Activated T-helper 1 cell treated with anti-CD3 and anti-CD28 coated beads, Interleukin-12 subunit alpha, Interleukin-12 subunit beta, Interleukin-2, Interleukin-4 antibody, amounts not matched to agents 30 ng/mL and 10 ng/mL and 1 ng/mL, durations not matched to agents 14 hours and 24 hours and 36 hours (primary cell): ENCODE measurements at regions not wholly inside any gene's neighbourhood (a gene's known extent, or its start where the extent isn't known, plus 50 kb on each side); places are given as distances from the start of the nearest gene placed in this dataset.
"Not testable (repeated sequence)": the region's sequence is repeated elsewhere in the genome, so short reads cannot be mapped to it uniquely, and the experiment has no call there.

ENCODE experiments used
- DNase-seq: peaks from one replicate; pipeline ENCODE4 v3.0.0; 2021; ENCODE audit warnings: low spot score
- H3K27ac Mint-ChIP-seq: one replicate; pipeline ENCODE4 v1.8.0; 2021; ENCODE audit warnings: mild to moderate bottlenecking, mixed read lengths
- H3K27me3 Mint-ChIP-seq: one replicate; pipeline ENCODE4 v1.8.0; 2022; ENCODE audit warnings: mild to moderate bottlenecking, moderate library complexity, mixed read lengths; ENCODE audit not compliant: insufficient read depth
- H3K36me3 Mint-ChIP-seq: one replicate; pipeline ENCODE4 v1.8.0; 2021; ENCODE audit warnings: low read depth, mixed read lengths
- H3K4me1 Mint-ChIP-seq: one replicate; pipeline ENCODE4 v1.8.0; 2021; ENCODE audit warnings: low read depth, mixed read lengths
- H3K4me3 Mint-ChIP-seq: one replicate; pipeline ENCODE4 v1.8.0; 2021; ENCODE audit warnings: mild to moderate bottlenecking, moderate library complexity, mixed read lengths
- H3K9me3 Mint-ChIP-seq: one replicate; pipeline ENCODE4 v1.8.0; 2021; ENCODE audit warnings: mixed read lengths
- intact Hi-C: fragments of 100-400 bp; cut with micrococcal nuclease; formaldehyde crosslinking; loops from one replicate; pipeline ENCODE4 v1.15.1; 2024

DNA sequence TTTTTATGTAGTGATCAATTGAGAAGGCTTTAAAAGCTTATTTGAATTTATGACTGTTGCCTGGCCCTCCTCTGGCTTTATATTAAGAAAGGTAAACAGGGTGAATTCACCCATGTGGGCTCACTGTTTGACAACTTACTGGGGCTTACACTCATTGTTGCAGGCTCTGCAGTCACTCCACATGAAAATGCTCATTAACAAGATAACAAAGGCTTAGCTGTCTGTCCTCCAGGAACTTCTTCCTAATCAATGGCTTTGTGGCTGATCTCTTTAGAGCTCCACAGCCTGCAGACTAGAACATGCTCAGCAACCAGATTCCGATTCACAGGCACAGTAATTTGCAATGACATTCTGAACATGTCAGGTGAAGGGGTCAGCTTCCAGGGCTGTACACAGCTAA is 323.2 kb upstream of the MAN1A1 start:
- DNase-seq: no peak
- H3K4me1 Mint-ChIP-seq: peaks cover 15% of the 10 kb centered on the region
- H3K36me3 Mint-ChIP-seq: no peaks in the 10 kb centered on the region
- intact Hi-C loops: no loop called here
- no peak overlapping the region for H3K4me3 Mint-ChIP-seq
- no peaks in the 10 kb centered on the region for H3K9me3 Mint-ChIP-seq
- H3K27me3 Mint-ChIP-seq: peaks cover 16% of the 10 kb centered on the region
- H3K27ac Mint-ChIP-seq: no peak overlapping the region

DNA sequence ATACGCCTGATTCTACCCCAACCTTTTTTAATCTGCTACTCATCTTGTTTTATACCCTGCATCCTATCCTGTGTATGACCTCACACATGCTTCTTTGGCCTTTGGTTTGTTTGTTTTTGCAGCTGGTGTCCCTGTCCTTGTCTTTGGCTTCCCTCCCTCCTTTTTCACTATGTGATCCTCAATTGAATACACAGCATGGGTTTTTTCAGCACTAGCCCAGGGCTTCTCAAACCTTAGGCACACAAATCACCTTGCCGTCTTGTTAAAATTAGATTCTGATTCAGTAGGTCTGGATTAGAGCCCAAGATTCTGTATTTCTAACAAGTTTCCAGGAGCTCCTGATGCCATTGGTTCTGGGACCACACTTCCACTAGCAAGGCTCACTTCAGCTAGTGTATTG is 321.5 kb upstream of the MAN1A1 start:
- Mint-ChIP-seq H3K9me3 (no peaks in the 10 kb centered on the region), H3K27me3 (peaks cover 12% of the 10 kb centered on the region), H3K27ac (no peak overlapping the region), H3K36me3 (no peaks in the 10 kb centered on the region), H3K4me1 (peaks cover 15% of the 10 kb centered on the region), H3K4me3 (no peak overlapping the region)
- DNase-seq: no peak
- intact Hi-C loops: no loop called here

GRCh38 chr6:119669221-119669620 is 319.7 kb upstream of the MAN1A1 start:
- DNase-seq: no peak
- Mint-ChIP-seq H3K4me1 (peaks cover 15% of the 10 kb centered on the region), H3K9me3 (no peaks in the 10 kb centered on the region), H3K4me3 (no peak overlapping the region), H3K27me3 (peaks cover 7% of the 10 kb centered on the region), H3K36me3 (no peaks in the 10 kb centered on the region), H3K27ac (no peak overlapping the region)
- intact Hi-C loops: no loop called here

GRCh38 chr6:119665432-119665831 is 315.9 kb upstream of the MAN1A1 start:
- H3K9me3 Mint-ChIP-seq, DNase-seq, intact Hi-C loops, H3K4me3 Mint-ChIP-seq, H3K27me3 Mint-ChIP-seq, H3K27ac Mint-ChIP-seq, H3K36me3 Mint-ChIP-seq: not testable (repeated sequence)
- H3K4me1 Mint-ChIP-seq: peaks cover 15% of the 10 kb centered on the region

GRCh38 chr6:119661628-119662027 is 312.1 kb upstream of the MAN1A1 start:
- Mint-ChIP-seq H3K4me1 (no peaks in the 10 kb centered on the region), H3K36me3 (no peaks in the 10 kb centered on the region), H3K4me3 (no peak overlapping the region), H3K27ac (no peak overlapping the region), H3K27me3 (no peaks in the 10 kb centered on the region), H3K9me3 (no peaks in the 10 kb centered on the region)
- no peak for DNase-seq
- intact Hi-C loops: no loop called here

DNA sequence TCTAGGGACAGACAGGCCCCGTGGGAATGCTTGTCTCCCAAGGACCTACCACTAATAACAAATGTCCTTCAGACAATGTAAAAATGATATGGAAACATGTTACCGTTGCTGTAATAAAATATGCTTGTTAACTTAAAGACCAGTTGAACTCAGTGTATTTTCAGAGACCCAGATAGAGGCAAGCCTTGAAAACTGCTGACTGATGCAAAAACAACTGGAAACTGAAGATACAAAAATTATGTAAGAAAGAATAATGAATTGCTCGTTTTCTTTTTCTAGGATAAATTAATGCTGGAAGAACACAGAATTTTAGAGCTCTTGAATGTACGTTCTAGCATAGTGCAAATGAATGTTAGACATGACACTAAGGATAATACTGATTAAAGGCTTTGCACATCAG is 311.5 kb upstream of the MAN1A1 start:
- no peaks in the 10 kb centered on the region for H3K36me3 Mint-ChIP-seq
- no peak overlapping the region for H3K4me3 Mint-ChIP-seq
- H3K4me1 Mint-ChIP-seq: no peaks in the 10 kb centered on the region
- no peaks in the 10 kb centered on the region for H3K9me3 Mint-ChIP-seq
- intact Hi-C loops: no loop called here
- no peaks in the 10 kb centered on the region for H3K27me3 Mint-ChIP-seq
- no peak for DNase-seq
- H3K27ac Mint-ChIP-seq: no peak overlapping the region

GRCh38 chr6:119658917-119659316 is 309.4 kb upstream of the MAN1A1 start:
- no peak for DNase-seq
- H3K27ac Mint-ChIP-seq: no peak overlapping the region
- intact Hi-C loops: no loop called here
- no peaks in the 10 kb centered on the region for H3K27me3 Mint-ChIP-seq
- no peaks in the 10 kb centered on the region for H3K36me3 Mint-ChIP-seq
- no peaks in the 10 kb centered on the region for H3K9me3 Mint-ChIP-seq
- H3K4me3 Mint-ChIP-seq: no peak overlapping the region
- no peaks in the 10 kb centered on the region for H3K4me1 Mint-ChIP-seq

GRCh38 chr6:119655124-119655523 is 305.6 kb upstream of the MAN1A1 start:
- Mint-ChIP-seq H3K27ac (no peak overlapping the region), H3K4me3 (no peak overlapping the region), H3K27me3 (no peaks in the 10 kb centered on the region), H3K4me1 (no peaks in the 10 kb centered on the region), H3K36me3 (no peaks in the 10 kb centered on the region), H3K9me3 (no peaks in the 10 kb centered on the region)
- DNase-seq: no peak
- intact Hi-C loops: no loop called here

DNA sequence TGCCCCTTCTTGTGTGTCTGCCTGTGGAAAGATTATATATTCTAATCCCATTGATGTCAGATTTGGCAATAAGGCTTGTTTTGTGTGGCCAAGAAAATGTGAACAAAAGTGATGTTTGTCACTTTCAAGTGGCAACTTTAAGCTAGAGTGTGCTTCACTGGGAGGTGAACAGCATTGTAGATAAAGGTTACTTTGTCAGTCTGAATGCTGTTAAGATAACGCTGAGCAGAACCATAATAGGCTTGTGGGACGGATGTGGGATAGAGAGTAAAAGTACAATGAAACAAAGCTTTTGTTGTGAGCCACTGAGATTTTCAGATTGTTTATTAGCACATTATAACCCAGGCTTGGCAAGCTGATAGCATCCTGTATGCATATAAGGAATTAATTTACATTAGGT is 303.8 kb upstream of the MAN1A1 start:
- H3K4me1 Mint-ChIP-seq: no peaks in the 10 kb centered on the region

GRCh38 chr6:119649531-119649930 is 300.0 kb upstream of the MAN1A1 start:
- Mint-ChIP-seq H3K27me3 (peaks cover 20% of the 10 kb centered on the region), H3K4me3 (no peak overlapping the region), H3K27ac (no peak overlapping the region), H3K36me3 (no peaks in the 10 kb centered on the region), H3K4me1 (no peaks in the 10 kb centered on the region), H3K9me3 (no peaks in the 10 kb centered on the region)
- DNase-seq: no peak
- intact Hi-C loops: no loop called here

More for the DNA sequence above, 303.8 kb upstream of the MAN1A1 start:
- no peak for DNase-seq
- Mint-ChIP-seq H3K36me3 (no peaks in the 10 kb centered on the region), H3K4me3 (no peak overlapping the region), H3K9me3 (no peaks in the 10 kb centered on the region), H3K27me3 (peaks cover 6% of the 10 kb centered on the region), H3K27ac (no peak overlapping the region)
- intact Hi-C loops: no loop called here

DNA sequence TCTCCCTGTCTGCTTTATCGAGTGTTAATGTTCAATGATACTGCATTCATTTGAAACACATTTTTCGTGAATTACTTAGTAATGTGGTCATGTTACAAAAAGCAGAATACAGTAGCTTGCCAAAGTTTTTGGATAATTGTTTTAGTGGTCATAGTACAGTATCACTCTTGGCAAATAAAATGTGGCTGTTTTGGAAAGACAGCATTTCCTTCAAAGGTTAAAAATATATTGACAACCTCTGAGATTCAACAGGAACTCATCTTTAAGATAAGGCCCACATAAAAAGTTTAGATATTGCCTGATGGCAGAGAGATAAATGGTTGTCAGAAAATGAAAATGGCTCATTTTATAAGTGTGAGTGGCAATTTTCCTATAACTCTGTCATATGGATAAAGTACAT is 297.7 kb upstream of the MAN1A1 start:
- no peak overlapping the region for H3K4me3 Mint-ChIP-seq
- DNase-seq: no peak
- intact Hi-C loops: no loop called here
- H3K27ac Mint-ChIP-seq: no peak overlapping the region
- H3K9me3 Mint-ChIP-seq: no peaks in the 10 kb centered on the region
- peaks cover 20% of the 10 kb centered on the region for H3K27me3 Mint-ChIP-seq
- H3K4me1 Mint-ChIP-seq: no peaks in the 10 kb centered on the region
- H3K36me3 Mint-ChIP-seq: no peaks in the 10 kb centered on the region

GRCh38 chr6:119643876-119644275 is 294.3 kb upstream of the MAN1A1 start:
- Mint-ChIP-seq H3K36me3 (no peaks in the 10 kb centered on the region), H3K9me3 (no peaks in the 10 kb centered on the region), H3K27ac (no peak overlapping the region), H3K4me1 (no peaks in the 10 kb centered on the region), H3K27me3 (peaks cover 14% of the 10 kb centered on the region), H3K4me3 (no peak overlapping the region)
- DNase-seq: no peak
- intact Hi-C loops: no loop called here

GRCh38 chr6:119637768-119638167 is 288.2 kb upstream of the MAN1A1 start:
- H3K36me3 Mint-ChIP-seq: no peaks in the 10 kb centered on the region
- H3K27me3 Mint-ChIP-seq: no peaks in the 10 kb centered on the region
- no peak overlapping the region for H3K4me3 Mint-ChIP-seq
- no peaks in the 10 kb centered on the region for H3K9me3 Mint-ChIP-seq
- no peak for DNase-seq
- H3K4me1 Mint-ChIP-seq: peaks cover 7% of the 10 kb centered on the region
- no peak overlapping the region for H3K27ac Mint-ChIP-seq
- intact Hi-C loops: loop anchor here (10.0 kb wide), 1 partner anchor 493 kb away; no protein-coding TSS in a partner anchor

DNA sequence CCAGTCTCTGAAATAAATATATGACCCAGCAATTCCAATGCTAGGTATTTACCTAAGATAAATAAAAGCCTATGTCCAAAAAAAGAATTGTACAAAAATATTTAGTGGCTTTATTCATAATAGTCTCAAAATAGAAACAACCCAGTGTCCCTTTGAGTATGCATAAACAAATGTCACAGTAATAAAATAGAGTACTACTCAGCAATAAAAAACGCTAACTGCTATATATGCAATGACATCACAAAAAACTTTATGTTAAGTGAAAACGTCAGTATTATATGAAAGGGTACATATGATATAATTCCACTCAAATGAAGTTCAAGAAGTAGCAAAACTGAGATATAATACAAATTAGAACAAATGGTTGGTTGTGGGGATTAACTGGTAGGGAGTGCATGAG is 286.5 kb upstream of the MAN1A1 start:
- no peaks in the 10 kb centered on the region for H3K27me3 Mint-ChIP-seq
- intact Hi-C loops: loop anchor here (10.0 kb wide), 1 partner anchor 491 kb away; no protein-coding TSS in a partner anchor
- DNase-seq: no peak
- no peaks in the 10 kb centered on the region for H3K36me3 Mint-ChIP-seq
- H3K4me1 Mint-ChIP-seq: peaks cover 7% of the 10 kb centered on the region
- H3K4me3 Mint-ChIP-seq: no peak overlapping the region
- H3K9me3 Mint-ChIP-seq: no peaks in the 10 kb centered on the region
- H3K27ac Mint-ChIP-seq: no peak overlapping the region
